ENCODE measurements at regions not wholly inside any gene's neighbourhood (a gene's known extent, or its start where the extent isn't known, plus 50 kb on each side); places are given as distances from the start of the nearest gene placed in this dataset.
A peak's percentile ranks its signal among the peaks of the same experiment; 100 is the strongest.

DNA sequence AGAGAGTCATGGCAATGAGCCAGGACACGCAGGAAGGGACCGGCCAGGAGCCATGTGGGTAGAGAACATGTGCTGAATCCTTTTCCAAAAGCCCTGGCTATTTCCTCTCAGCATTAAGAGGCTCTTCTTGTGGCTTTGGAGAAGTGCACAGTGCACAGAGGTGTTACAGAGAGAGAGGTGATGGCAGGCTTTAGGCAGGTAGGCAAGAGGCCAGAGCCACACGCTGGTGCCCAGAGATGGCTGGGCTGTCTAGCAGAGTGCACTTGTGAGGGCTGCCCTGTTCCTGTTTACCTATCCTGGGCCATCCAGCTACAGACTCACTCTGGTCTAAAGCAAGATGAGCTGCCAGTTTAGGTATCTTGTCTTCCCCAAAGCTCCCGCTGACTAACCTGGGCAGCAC is 402.6 kb downstream of the OCA2 start:
- no peak overlapping the region for H2BK5ac ChIP-seq (ENCODE audit: insufficient read length, low read length)
- H3K4me2 ChIP-seq (ENCODE audit: insufficient read depth, insufficient read length, low read length), result no peak overlapping the region
- no peaks in the 10 kb centered on the region for H3K79me1 ChIP-seq (ENCODE audit: insufficient read depth, low read depth, low read length, poor library complexity, severe bottlenecking)
- H2BK15ac ChIP-seq (ENCODE audit: low read depth, low read length), result no peak overlapping the region
- H3K56ac ChIP-seq (ENCODE audit: insufficient read length, low read depth, low read length), result no peak overlapping the region
- peak overlapping the region in 1 of 3 experiments; percentile 96; a peak in 2 of 7 replicates for H3K27ac Mint-ChIP-seq
- no peak overlapping the region for H4K91ac ChIP-seq (ENCODE audit: insufficient read length, low read depth, low read length)
- H3K18ac ChIP-seq (ENCODE audit: insufficient read length, low read depth, low read length), result peak overlapping the region; percentile 61
- no peak overlapping the region for H3K4me3 Mint-ChIP-seq
- no peak overlapping the region for H3K23ac ChIP-seq (ENCODE audit: insufficient read length, low read depth, low read length)
- H3K4me1 Mint-ChIP-seq, result peaks cover 2 to 3% of the 10 kb centered on the region in 2 experiments
- no peak overlapping the region for H2BK20ac ChIP-seq (ENCODE audit: low read depth, low read length, poor library complexity, severe bottlenecking)
- H2BK120ac ChIP-seq (ENCODE audit: low read depth, low read length, poor library complexity, severe bottlenecking), result no peak overlapping the region
- no peaks in the 10 kb centered on the region for H3K23me2 ChIP-seq (ENCODE audit: insufficient read length, low read depth, low read length, poor library complexity, severe bottlenecking)
- H3K14ac ChIP-seq (ENCODE audit: insufficient read depth, low read length), result no peak overlapping the region; the same call in 1 of the 2 replicates
- no peaks in the 10 kb centered on the region for H3K9me3 ChIP-seq (ENCODE audit: control insufficient read depth, low read depth, low read length)
- no peak overlapping the region for H3T11ph ChIP-seq (ENCODE audit: low read length)
- WGBS (ENCODE audit: extremely low coverage, insufficient read length, low lambda C conversion rate), result no CpG with 5 or more reads among the region's 4 CpGs
- no peak overlapping the region for H4K5ac ChIP-seq (ENCODE audit: insufficient read length, low read depth, low read length)
- H3K4me1 ChIP-seq (ENCODE audit: insufficient read depth, low read length), result no peaks in the 10 kb centered on the region
- no peak for DNase-seq
- H2AFZ ChIP-seq (ENCODE audit: low read length), result no peak overlapping the region
- no peak overlapping the region for H4K8ac ChIP-seq (replicated peaks; ENCODE audit: insufficient read length, low read depth, low read length)
- peaks cover 13% of the 10 kb centered on the region for H3K27me3 Mint-ChIP-seq (ENCODE audit: low read depth)
- H3K27ac ChIP-seq (ENCODE audit: insufficient read length, low read depth, low read length), result no peak overlapping the region
- TF ChIP-seq, protein P1, sequence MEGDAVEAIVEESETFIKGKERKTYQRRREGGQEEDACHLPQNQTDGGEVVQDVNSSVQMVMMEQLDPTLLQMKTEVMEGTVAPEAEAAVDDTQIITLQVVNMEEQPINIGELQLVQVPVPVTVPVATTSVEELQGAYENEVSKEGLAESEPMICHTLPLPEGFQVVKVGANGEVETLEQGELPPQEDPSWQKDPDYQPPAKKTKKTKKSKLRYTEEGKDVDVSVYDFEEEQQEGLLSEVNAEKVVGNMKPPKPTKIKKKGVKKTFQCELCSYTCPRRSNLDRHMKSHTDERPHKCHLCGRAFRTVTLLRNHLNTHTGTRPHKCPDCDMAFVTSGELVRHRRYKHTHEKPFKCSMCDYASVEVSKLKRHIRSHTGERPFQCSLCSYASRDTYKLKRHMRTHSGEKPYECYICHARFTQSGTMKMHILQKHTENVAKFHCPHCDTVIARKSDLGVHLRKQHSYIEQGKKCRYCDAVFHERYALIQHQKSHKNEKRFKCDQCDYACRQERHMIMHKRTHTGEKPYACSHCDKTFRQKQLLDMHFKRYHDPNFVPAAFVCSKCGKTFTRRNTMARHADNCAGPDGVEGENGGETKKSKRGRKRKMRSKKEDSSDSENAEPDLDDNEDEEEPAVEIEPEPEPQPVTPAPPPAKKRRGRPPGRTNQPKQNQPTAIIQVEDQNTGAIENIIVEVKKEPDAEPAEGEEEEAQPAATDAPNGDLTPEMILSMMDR (conservative IDR thresholded peaks at IDR 0.05), result no peak
- peaks cover 2 to 6% of the 10 kb centered on the region in 2 experiments; a peak in 2 of 5 replicates for H3K9me3 Mint-ChIP-seq
- no peak overlapping the region for H3K9ac ChIP-seq (ENCODE audit: extremely low read depth, insufficient read length, low read length)
- H3K36me3 Mint-ChIP-seq (ENCODE audit: insufficient read depth in 1 of 3, low read depth in 3 of 3), result peaks cover 0 to 6% (median 0%) of the 10 kb centered on the region in 3 experiments; a peak in 3 of 7 replicates
- H4K20me1 ChIP-seq (ENCODE audit: control insufficient read depth, insufficient read depth, insufficient read length), result no peaks in the 10 kb centered on the region
- no peak overlapping the region for H2AK5ac ChIP-seq (ENCODE audit: insufficient read length, low read length)
- no peaks in the 10 kb centered on the region for H3K79me2 ChIP-seq (ENCODE audit: insufficient read depth, low read length)
- H3K27me3 ChIP-seq (ENCODE audit: insufficient read depth, low read length), result no peaks in the 10 kb centered on the region
- no peak overlapping the region for H2BK12ac ChIP-seq (ENCODE audit: insufficient read length, low read depth, low read length)
- H3K4ac ChIP-seq (ENCODE audit: low read depth, low read length), result no peak overlapping the region
